ENCODE measurements at regions not wholly inside any gene's neighbourhood (a gene's known extent, or its start where the extent isn't known, plus 50 kb on each side); places are given as distances from the start of the nearest gene placed in this dataset.

DNA sequence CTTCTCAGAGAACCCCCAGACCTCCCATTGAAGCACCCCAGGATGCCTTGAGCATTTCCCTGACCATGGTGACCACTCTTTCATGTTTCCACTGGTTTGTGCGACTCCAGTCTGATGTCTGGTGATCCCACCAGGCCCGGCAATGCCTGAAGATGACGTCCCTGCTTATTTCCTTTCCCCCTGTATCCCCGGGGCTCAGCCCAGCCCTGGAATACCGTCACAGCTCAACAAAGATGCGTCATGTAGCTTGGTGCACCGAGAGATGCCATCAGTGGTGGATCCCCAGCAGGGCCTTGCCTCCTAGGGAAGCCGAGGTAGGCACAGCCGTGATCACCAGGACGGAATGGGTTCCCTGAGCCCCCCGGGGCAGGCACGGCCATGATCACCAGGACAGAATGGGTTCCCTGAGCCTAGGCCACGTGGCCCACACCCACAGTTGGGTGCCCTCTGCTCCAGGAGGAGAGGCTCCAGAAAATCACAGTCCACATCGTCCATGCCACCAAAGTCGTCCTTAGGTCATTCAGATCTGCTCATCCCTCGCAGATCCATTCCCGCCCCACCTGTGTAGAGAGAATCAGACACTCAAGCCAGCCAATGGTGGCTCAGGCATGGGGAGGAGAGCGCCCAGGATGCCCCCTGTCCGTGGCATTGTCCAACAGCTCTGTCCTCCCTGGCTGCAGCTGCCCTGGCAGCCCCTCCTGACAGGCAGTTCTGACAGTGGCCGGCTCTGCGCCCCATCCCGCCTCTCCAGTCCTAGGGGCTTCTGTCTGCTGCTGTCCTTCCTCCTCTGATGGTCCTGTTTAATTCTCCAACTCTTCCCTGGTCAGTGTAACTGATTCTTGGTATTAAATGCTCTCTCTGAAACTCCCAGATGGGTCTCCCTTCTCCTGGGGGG is 261.1 kb downstream of the RBFOX3 start:
- H3F3A ChIP-seq (ENCODE audit: low read depth), result no peaks in the 10 kb centered on the region
- H3K79me2 ChIP-seq (ENCODE audit: insufficient read depth, low read length), result no peaks in the 10 kb centered on the region
- H3K4me1 ChIP-seq (ENCODE audit: insufficient read depth, low read length, poor library complexity, severe bottlenecking), result no peaks in the 10 kb centered on the region
- H3K9me2 ChIP-seq (replicated peaks; ENCODE audit: low read depth, low read length), result no peaks in the 10 kb centered on the region
- H3K4me2 ChIP-seq (ENCODE audit: low read depth, low read length, poor library complexity, severe bottlenecking), result no peak overlapping the region
- no peak overlapping the region for H3K9ac ChIP-seq (ENCODE audit: low read depth, low read length, poor library complexity, severe bottlenecking)
- no peaks in the 10 kb centered on the region for H3K9me3 ChIP-seq (ENCODE audit: insufficient read depth, low read depth, low read length)
- H3K36me3 ChIP-seq (ENCODE audit: insufficient read depth, low read length), result no peaks in the 10 kb centered on the region
- no peaks in the 10 kb centered on the region for H3K27me3 ChIP-seq (ENCODE audit: insufficient read depth, low read length, poor library complexity, severe bottlenecking)
- H4K20me1 ChIP-seq (ENCODE audit: insufficient read depth, low read length, poor library complexity, severe bottlenecking), result no peaks in the 10 kb centered on the region
- H2AFZ ChIP-seq (ENCODE audit: low read length), result no peak overlapping the region
- no peak overlapping the region for H3K4me3 ChIP-seq (ENCODE audit: low read length, poor library complexity, severe bottlenecking)
- no peak for TF ChIP-seq CTCF (conservative IDR thresholded peaks at IDR 0.05; ENCODE audit: low read length)
- TF ChIP-seq EZH2phosphoT487 (IDR thresholded peaks at IDR 0.05; ENCODE audit: borderline replicate concordance), result no peak

DNA sequence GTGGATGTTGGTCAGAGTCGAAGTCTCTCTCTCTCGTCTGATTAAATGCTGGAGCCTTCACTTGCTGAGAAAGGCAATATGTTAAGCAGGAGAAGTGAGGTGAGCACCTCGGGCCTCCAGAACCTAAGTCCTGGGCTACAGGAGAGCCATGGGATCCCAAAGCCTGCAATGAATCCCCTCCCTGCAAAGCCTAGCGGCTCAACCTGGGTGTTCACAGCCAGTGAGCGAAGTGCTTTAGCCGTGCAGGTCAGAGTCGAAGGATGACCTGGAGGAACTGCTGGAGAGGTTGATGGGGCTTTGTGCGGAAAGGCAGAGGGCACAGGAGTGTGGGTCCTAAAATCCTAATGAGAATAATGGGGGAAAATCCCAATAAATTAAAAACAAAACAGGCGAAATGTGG is 267.8 kb downstream of the ENGASE start:
- Histone ChIP-seq H3K4me1 (ENCODE audit: insufficient read depth, low read length, poor library complexity, severe bottlenecking) (no peaks in the 10 kb centered on the region), H3K4me2 (ENCODE audit: low read depth, low read length, poor library complexity, severe bottlenecking) (no peak overlapping the region)

GRCh38 chr17:79341816-79342215 is 267.2 kb downstream of the ENGASE start:
- Histone ChIP-seq H3K27me3 (ENCODE audit: insufficient read depth, low read length, poor library complexity, severe bottlenecking) (no peaks in the 10 kb centered on the region), H3K4me3 (ENCODE audit: low read length, poor library complexity, severe bottlenecking) (no peak overlapping the region), H3K4me1 (ENCODE audit: insufficient read depth, low read length, poor library complexity, severe bottlenecking) (no peaks in the 10 kb centered on the region), H3K9ac (ENCODE audit: low read depth, low read length, poor library complexity, severe bottlenecking) (no peak overlapping the region), H3F3A (ENCODE audit: low read depth) (no peaks in the 10 kb centered on the region), H3K9me3 (ENCODE audit: insufficient read depth, low read depth, low read length) (no peaks in the 10 kb centered on the region), H3K79me2 (ENCODE audit: insufficient read depth, low read length) (no peaks in the 10 kb centered on the region), H4K20me1 (ENCODE audit: insufficient read depth, low read length, poor library complexity, severe bottlenecking) (no peaks in the 10 kb centered on the region), H3K36me3 (ENCODE audit: insufficient read depth, low read length) (no peaks in the 10 kb centered on the region), H2AFZ (ENCODE audit: low read length) (no peak overlapping the region), H3K9me2 (replicated peaks; ENCODE audit: low read depth, low read length) (no peaks in the 10 kb centered on the region), H3K4me2 (ENCODE audit: low read depth, low read length, poor library complexity, severe bottlenecking) (no peak overlapping the region)
- TF ChIP-seq EZH2phosphoT487 (IDR thresholded peaks at IDR 0.05; ENCODE audit: borderline replicate concordance), result no peak
- TF ChIP-seq CTCF (conservative IDR thresholded peaks at IDR 0.05; ENCODE audit: low read length), result no peak

More for the DNA sequence above, 267.8 kb downstream of the ENGASE start:
- H2AFZ ChIP-seq (ENCODE audit: low read length), result no peak overlapping the region
- no peak overlapping the region for H3K4me3 ChIP-seq (ENCODE audit: low read length, poor library complexity, severe bottlenecking)
- H4K20me1 ChIP-seq (ENCODE audit: insufficient read depth, low read length, poor library complexity, severe bottlenecking), result no peaks in the 10 kb centered on the region
- H3K36me3 ChIP-seq (ENCODE audit: insufficient read depth, low read length), result no peaks in the 10 kb centered on the region
- H3K9me2 ChIP-seq (replicated peaks; ENCODE audit: low read depth, low read length), result no peaks in the 10 kb centered on the region
- no peak overlapping the region for H3K9ac ChIP-seq (ENCODE audit: low read depth, low read length, poor library complexity, severe bottlenecking)
- no peaks in the 10 kb centered on the region for H3K79me2 ChIP-seq (ENCODE audit: insufficient read depth, low read length)
- TF ChIP-seq CTCF (conservative IDR thresholded peaks at IDR 0.05; ENCODE audit: low read length) (no peak), EZH2phosphoT487 (IDR thresholded peaks at IDR 0.05; ENCODE audit: borderline replicate concordance) (no peak)
- no peaks in the 10 kb centered on the region for H3K9me3 ChIP-seq (ENCODE audit: insufficient read depth, low read depth, low read length)
- no peaks in the 10 kb centered on the region for H3K27me3 ChIP-seq (ENCODE audit: insufficient read depth, low read length, poor library complexity, severe bottlenecking)
- no peaks in the 10 kb centered on the region for H3F3A ChIP-seq (ENCODE audit: low read depth)
